Lung (tissue), 11 donors: ENCODE measurements at regions not wholly inside any gene's neighbourhood (a gene's known extent, or its start where the extent isn't known, plus 50 kb on each side); places are given as distances from the start of the nearest gene placed in this dataset.
"Not testable (repeated sequence)": the region's sequence is repeated elsewhere in the genome, so short reads cannot be mapped to it uniquely, and the experiment has no call there.

Source experiments
- ATAC-seq: fragments of 200-7000 bp; cut with Tn5 transposase; one replicate; pipeline ENCODE4 v1.9.1; 2020; ENCODE audit warnings: moderate number of reproducible peaks; ENCODE audit not compliant: insufficient read depth, low FRiP score
- DNase-seq, 3 donors: peaks; one replicate each; pipeline ENCODE4 v3.0.0-alpha.2; 2013 to 2017
- H3K27ac ChIP-seq, 2 donors: one replicate each; pipeline ENCODE4 v1.5.1; 2013; ENCODE audit warnings: mild to moderate bottlenecking in 2 of 2, moderate library complexity in 2 of 2, control low read depth in 1 of 2, inconsistent platforms in 1 of 2, low read depth in 1 of 2, low read length in 1 of 2
- H3K27me3 ChIP-seq, 3 donors: one replicate each; pipeline ENCODE4 v1.5.1; 2013; ENCODE audit warnings: low read length in 2 of 3; ENCODE audit not compliant: control insufficient read depth in 3 of 3, insufficient read depth in 3 of 3
- H3K36me3 ChIP-seq, 4 donors: one replicate each; pipeline ENCODE4 v1.5.1; 2013; ENCODE audit warnings: low read length in 4 of 4, mild to moderate bottlenecking in 1 of 4, moderate library complexity in 1 of 4; ENCODE audit not compliant: control insufficient read depth in 4 of 4, insufficient read depth in 4 of 4
- H3K4me1 ChIP-seq, 5 donors: one replicate each; pipeline ENCODE4 v1.5.1; 2013; ENCODE audit warnings: low read length in 5 of 5, mild to moderate bottlenecking in 2 of 5, moderate library complexity in 1 of 5; ENCODE audit not compliant: control insufficient read depth in 5 of 5, insufficient read depth in 5 of 5
- H3K4me3 ChIP-seq: one replicate; pipeline ENCODE4 v1.5.1; 2013; ENCODE audit warnings: mild to moderate bottlenecking, control low read depth, moderate library complexity
- H3K9ac ChIP-seq, 2 donors: one replicate each; pipeline ENCODE4 v1.5.1; 2013; ENCODE audit warnings: low read length in 2 of 2, control low read depth in 1 of 2; ENCODE audit not compliant: insufficient read depth in 1 of 2
- H3K9me3 ChIP-seq, 4 donors: one replicate each; pipeline ENCODE4 v1.5.1; 2013; ENCODE audit warnings: low read length in 3 of 4, mild to moderate bottlenecking in 1 of 4, moderate library complexity in 1 of 4; ENCODE audit not compliant: control insufficient read depth in 4 of 4, insufficient read depth in 3 of 4
- WGBS, 2 donors: extraction: QIAGEN DNeasy Blood & Tissue Kit; methylation state at CpG; one replicate each; pipeline ENCODE4 v1.1.7; 2013; 5-methylcytosine and 5-hydroxymethylcytosine counted together
- TF ChIP-seq, protein P1 (sequence below): IDR thresholded peaks from 2 replicates; pipeline ENCODE4 v1.5.1; 2012; ENCODE audit warnings: mild to moderate bottlenecking; ENCODE audit errors: control extremely low read depth, extremely low read depth
- donor health status: control.
- donor health status: control.
- donor health status: Bipolar disorder and iron deficiency.
- donor health status: healthy.
- donor health status: DM: yes; HTN: yes; CAD: no.

DNA sequence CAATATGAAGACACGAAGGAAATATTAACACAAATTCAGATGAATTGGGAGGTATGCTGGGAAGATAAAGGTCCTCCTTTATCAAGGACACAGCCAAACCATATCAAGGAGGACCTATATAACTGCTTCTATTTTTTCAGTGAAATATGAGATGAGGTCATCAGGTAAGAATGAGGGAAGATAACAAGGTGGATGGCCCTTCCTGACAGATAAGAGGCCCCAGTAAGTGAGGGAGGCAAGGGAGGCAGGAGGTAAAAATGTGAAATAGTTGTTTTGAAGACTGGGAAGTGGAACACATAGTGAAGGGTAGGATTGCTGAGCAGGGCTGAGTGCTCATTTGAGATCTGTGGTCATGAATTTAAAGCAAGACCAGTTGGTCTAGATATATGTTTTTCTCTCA is 60.0 kb upstream of the FOXE1 start:
- Histone ChIP-seq H3K4me1 (peaks cover 0 to 2% (median 0%) of the 10 kb centered on the region in 5 donors), H3K9me3 (peaks cover 0 to 5% (median 0%) of the 10 kb centered on the region in 4 donors), H3K9ac (no peak overlapping the region), H3K36me3 (peaks cover 0 to 1% (median 0%) of the 10 kb centered on the region in 4 donors), H3K27ac (no peak overlapping the region), H3K4me3 (no peak overlapping the region), H3K27me3 (no peaks in the 10 kb centered on the region)
- no peak for ATAC-seq
- WGBS, 2 donors = 75 to 93% methylated on average over 1 of the region's 1 CpG
- DNase-seq = no peak
- TF ChIP-seq, protein P1, sequence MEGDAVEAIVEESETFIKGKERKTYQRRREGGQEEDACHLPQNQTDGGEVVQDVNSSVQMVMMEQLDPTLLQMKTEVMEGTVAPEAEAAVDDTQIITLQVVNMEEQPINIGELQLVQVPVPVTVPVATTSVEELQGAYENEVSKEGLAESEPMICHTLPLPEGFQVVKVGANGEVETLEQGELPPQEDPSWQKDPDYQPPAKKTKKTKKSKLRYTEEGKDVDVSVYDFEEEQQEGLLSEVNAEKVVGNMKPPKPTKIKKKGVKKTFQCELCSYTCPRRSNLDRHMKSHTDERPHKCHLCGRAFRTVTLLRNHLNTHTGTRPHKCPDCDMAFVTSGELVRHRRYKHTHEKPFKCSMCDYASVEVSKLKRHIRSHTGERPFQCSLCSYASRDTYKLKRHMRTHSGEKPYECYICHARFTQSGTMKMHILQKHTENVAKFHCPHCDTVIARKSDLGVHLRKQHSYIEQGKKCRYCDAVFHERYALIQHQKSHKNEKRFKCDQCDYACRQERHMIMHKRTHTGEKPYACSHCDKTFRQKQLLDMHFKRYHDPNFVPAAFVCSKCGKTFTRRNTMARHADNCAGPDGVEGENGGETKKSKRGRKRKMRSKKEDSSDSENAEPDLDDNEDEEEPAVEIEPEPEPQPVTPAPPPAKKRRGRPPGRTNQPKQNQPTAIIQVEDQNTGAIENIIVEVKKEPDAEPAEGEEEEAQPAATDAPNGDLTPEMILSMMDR = no peak

DNA sequence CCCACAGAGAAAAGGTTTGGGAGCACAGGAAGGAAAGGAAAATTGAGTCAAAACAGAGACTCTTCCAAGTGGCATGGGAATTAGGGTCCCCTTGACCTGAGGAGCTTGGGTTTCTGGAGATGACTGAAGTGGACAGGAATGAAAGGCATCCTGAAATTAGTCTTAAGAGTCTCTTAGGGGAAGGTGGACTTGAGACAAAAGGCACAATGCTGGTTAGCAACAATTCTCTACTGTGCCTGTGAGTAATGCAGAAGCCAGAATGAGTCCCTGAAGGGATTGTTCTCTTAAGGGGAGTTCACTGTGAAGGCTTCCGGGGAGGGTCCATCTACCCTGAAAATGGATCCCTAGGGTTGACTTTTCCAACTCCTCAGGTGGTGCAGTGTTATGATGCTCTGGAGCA is 58.4 kb upstream of the FOXE1 start:
- peaks cover 0 to 1% (median 0%) of the 10 kb centered on the region in 4 donors for H3K36me3 ChIP-seq
- TF ChIP-seq, protein P1 = no peak
- ATAC-seq (no peak), DNase-seq (no peak)
- H3K4me1 ChIP-seq = peaks cover 0 to 2% (median 0%) of the 10 kb centered on the region in 5 donors
- no peak overlapping the region for H3K9ac ChIP-seq
- H3K9me3 ChIP-seq = peaks cover 0 to 2% (median 0%) of the 10 kb centered on the region in 4 donors
- WGBS, 2 donors = 69 to 90% methylated on average over 1 of the region's 1 CpG
- no peak overlapping the region for H3K4me3 ChIP-seq
- H3K27ac ChIP-seq = no peak overlapping the region
- H3K27me3 ChIP-seq = no peaks in the 10 kb centered on the region

DNA sequence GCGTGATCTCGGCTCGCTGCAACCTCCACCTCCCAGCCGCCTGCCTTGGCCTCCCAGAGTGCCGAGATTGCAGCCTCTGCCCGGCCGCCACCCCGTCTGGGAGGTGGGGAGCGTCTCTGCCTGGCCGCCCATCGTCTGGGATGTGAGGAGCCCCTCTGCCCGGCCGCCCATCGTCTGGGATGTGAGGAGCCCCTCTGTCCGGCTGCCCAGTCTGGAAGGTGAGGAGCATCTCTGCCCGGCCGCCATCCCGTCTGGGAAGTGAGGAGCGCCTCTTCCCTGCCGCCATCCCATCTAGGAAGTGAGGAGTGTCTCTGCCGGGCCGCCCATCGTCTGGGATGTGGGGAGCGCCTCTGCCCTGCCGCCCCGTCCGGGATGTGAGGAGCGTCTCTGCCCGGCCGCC is 56.9 kb upstream of the FOXE1 start:
- not testable (repeated sequence) for DNase-seq, ATAC-seq, H3K27me3 ChIP-seq, H3K27ac ChIP-seq, H3K9ac ChIP-seq, H3K9me3 ChIP-seq, H3K4me1 ChIP-seq, H3K36me3 ChIP-seq, H3K4me3 ChIP-seq
- 96 to 98% methylated on average over 14 to 30 of the region's 30 CpGs for WGBS, 2 donors

DNA sequence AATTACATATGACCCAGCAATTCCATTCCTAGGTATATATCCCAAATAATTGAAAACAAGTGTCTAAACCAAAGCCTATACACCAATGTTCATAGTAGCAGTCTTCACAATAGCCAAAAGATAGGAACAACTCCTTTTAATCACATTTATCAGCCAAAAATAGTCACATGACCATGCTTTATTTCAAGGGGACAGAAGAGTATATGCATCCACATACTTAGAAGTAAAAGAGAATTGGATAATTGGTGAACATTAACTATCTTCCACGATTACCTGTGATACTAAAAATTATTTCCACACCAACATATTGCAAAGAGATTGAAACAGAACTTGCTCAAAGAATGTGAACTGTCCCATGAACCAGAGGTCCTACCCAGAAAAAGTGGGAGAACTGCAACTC is 51.8 kb upstream of the FOXE1 start:
- DNase-seq (no peak), ATAC-seq (no peak)
- Histone ChIP-seq H3K36me3 (no peaks in the 10 kb centered on the region), H3K27ac (no peak overlapping the region), H3K27me3 (peaks cover 0 to 17% (median 17%) of the 10 kb centered on the region in 3 donors), H3K4me3 (no peak overlapping the region), H3K4me1 (peaks cover 0 to 5% (median 0%) of the 10 kb centered on the region in 5 donors), H3K9me3 (no peaks in the 10 kb centered on the region), H3K9ac (no peak overlapping the region)
- TF ChIP-seq, protein P1 = no peak
- WGBS, 2 donors = 72 to 91% methylated on average over 1 of the region's 1 CpG
